Immature natural killer cell (primary cell): ENCODE measurements at regions not wholly inside any gene's neighbourhood (a gene's known extent, or its start where the extent isn't known, plus 50 kb on each side); places are given as distances from the start of the nearest gene placed in this dataset.

Experiments used
- DNase-seq, 3 donors: peaks; one replicate each; pipeline ENCODE4 v3.0.0; 2022; ENCODE audit warnings: mixed read lengths in 1 of 3
- H3K27ac Mint-ChIP-seq, 6 donors: one replicate each; pipeline ENCODE4 v1.8.0; 2020; ENCODE audit warnings: mixed read lengths in 6 of 6, mild to moderate bottlenecking in 5 of 6, inconsistent platforms in 4 of 6, moderate library complexity in 3 of 6
- H3K27me3 Mint-ChIP-seq, 3 donors: one replicate each; pipeline ENCODE4 v1.8.0; 2020 to 2021; ENCODE audit warnings: low read depth in 3 of 3, mild to moderate bottlenecking in 3 of 3, mixed read lengths in 3 of 3, moderate library complexity in 3 of 3, inconsistent platforms in 1 of 3
- H3K36me3 Mint-ChIP-seq, 3 donors: one replicate each; pipeline ENCODE4 v1.8.0; 2020; ENCODE audit warnings: mixed read lengths in 3 of 3, inconsistent platforms in 2 of 3, mild to moderate bottlenecking in 2 of 3
- H3K4me1 Mint-ChIP-seq, 2 donors: one replicate each; pipeline ENCODE4 v1.8.0; 2020; ENCODE audit warnings: inconsistent platforms in 2 of 2, mild to moderate bottlenecking in 2 of 2, mixed read lengths in 2 of 2, moderate library complexity in 1 of 2
- H3K4me3 Mint-ChIP-seq, 5 donors: one replicate each; pipeline ENCODE4 v1.8.0; 2020; ENCODE audit warnings: mild to moderate bottlenecking in 5 of 5, mixed read lengths in 5 of 5, inconsistent platforms in 3 of 5, moderate library complexity in 3 of 5
- H3K9me3 Mint-ChIP-seq, 6 donors: one replicate each; pipeline ENCODE4 v1.8.0; 2020; ENCODE audit warnings: mild to moderate bottlenecking in 6 of 6, mixed read lengths in 6 of 6, inconsistent platforms in 4 of 6, moderate library complexity in 3 of 6

- no peak for DNase-seq
- H3K27me3 Mint-ChIP-seq = peaks cover 1 to 2% (median 1%) of the 10 kb centered on the region in 3 donors
- no peaks in the 10 kb centered on the region for H3K4me1 Mint-ChIP-seq
- H3K36me3 Mint-ChIP-seq = no peaks in the 10 kb centered on the region
- no peak overlapping the region for H3K4me3 Mint-ChIP-seq
- H3K27ac Mint-ChIP-seq = no peak overlapping the region
- no peaks in the 10 kb centered on the region for H3K9me3 Mint-ChIP-seq
Observed at GRCh38 chr22:44578516-44579230, 80.6 kb upstream of the RTL6 start.

DNA sequence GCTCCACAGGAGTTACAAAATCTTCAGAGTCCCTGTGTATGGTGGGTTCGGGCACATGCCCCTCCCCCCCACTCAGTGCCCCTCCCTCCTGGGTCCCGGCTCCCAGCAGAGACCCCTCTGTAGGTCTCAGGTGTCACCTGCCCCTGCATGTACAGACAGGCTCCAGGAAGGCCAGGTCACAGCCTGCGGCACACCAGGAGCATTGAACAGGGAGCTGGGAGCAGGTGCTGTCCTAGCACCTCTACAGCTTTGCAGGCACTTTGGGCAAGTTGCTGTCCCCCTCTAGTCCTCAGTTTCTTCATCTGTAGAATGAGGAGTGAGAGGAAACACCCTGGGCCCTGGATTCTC, 80.1 kb upstream of the RTL6 start:
- no peak for DNase-seq
- H3K4me1 Mint-ChIP-seq = no peaks in the 10 kb centered on the region
- no peak overlapping the region for H3K4me3 Mint-ChIP-seq
- H3K36me3 Mint-ChIP-seq = no peaks in the 10 kb centered on the region
- H3K27ac Mint-ChIP-seq = no peak overlapping the region
- peaks cover 1 to 2% (median 1%) of the 10 kb centered on the region in 3 donors for H3K27me3 Mint-ChIP-seq
- H3K9me3 Mint-ChIP-seq = no peaks in the 10 kb centered on the region

- no peak for DNase-seq
- H3K4me3 Mint-ChIP-seq = no peak overlapping the region
Observed at GRCh38 chr22:44577391-44578109, 79.5 kb upstream of the RTL6 start.

GRCh38 chr22:44576311-44577260, 78.6 kb upstream of the RTL6 start:
- H3K4me1 Mint-ChIP-seq = no peaks in the 10 kb centered on the region
- H3K36me3 Mint-ChIP-seq = no peaks in the 10 kb centered on the region
- H3K9me3 Mint-ChIP-seq = no peaks in the 10 kb centered on the region
- peaks cover 1 to 2% (median 1%) of the 10 kb centered on the region in 3 donors for H3K27me3 Mint-ChIP-seq
- no peak overlapping the region for H3K4me3 Mint-ChIP-seq
- no peak for DNase-seq
- no peak overlapping the region for H3K27ac Mint-ChIP-seq

More at GRCh38 chr22:44577391-44578109, 79.5 kb upstream of the RTL6 start:
- Mint-ChIP-seq H3K9me3 (no peaks in the 10 kb centered on the region), H3K36me3 (no peaks in the 10 kb centered on the region), H3K4me1 (no peaks in the 10 kb centered on the region), H3K27me3 (peaks cover 1 to 2% (median 1%) of the 10 kb centered on the region in 3 donors), H3K27ac (no peak overlapping the region)

- no peak overlapping the region for H3K4me3 Mint-ChIP-seq
- H3K27me3 Mint-ChIP-seq = peaks cover 0 to 5% (median 1%) of the 10 kb centered on the region in 3 donors
- no peak for DNase-seq
- no peaks in the 10 kb centered on the region for H3K4me1 Mint-ChIP-seq
- no peaks in the 10 kb centered on the region for H3K9me3 Mint-ChIP-seq
- H3K36me3 Mint-ChIP-seq = no peaks in the 10 kb centered on the region
- H3K27ac Mint-ChIP-seq = no peak overlapping the region
Observed at GRCh38 chr22:44575381-44576268, 77.6 kb upstream of the RTL6 start.

GRCh38 chr22:44574640-44575380, 76.8 kb upstream of the RTL6 start:
- Mint-ChIP-seq H3K27ac (no peak overlapping the region), H3K9me3 (no peaks in the 10 kb centered on the region), H3K4me1 (no peaks in the 10 kb centered on the region), H3K4me3 (no peak overlapping the region), H3K36me3 (no peaks in the 10 kb centered on the region), H3K27me3 (peaks cover 0 to 5% (median 1%) of the 10 kb centered on the region in 3 donors)
- no peak for DNase-seq

- Mint-ChIP-seq H3K4me3 (no peak overlapping the region), H3K4me1 (no peaks in the 10 kb centered on the region), H3K36me3 (no peaks in the 10 kb centered on the region), H3K27ac (no peak overlapping the region), H3K9me3 (no peaks in the 10 kb centered on the region), H3K27me3 (peaks cover 0 to 5% (median 1%) of the 10 kb centered on the region in 3 donors)
- no peak for DNase-seq
Observed at GRCh38 chr22:44574057-44574639, 76.1 kb upstream of the RTL6 start.

DNA sequence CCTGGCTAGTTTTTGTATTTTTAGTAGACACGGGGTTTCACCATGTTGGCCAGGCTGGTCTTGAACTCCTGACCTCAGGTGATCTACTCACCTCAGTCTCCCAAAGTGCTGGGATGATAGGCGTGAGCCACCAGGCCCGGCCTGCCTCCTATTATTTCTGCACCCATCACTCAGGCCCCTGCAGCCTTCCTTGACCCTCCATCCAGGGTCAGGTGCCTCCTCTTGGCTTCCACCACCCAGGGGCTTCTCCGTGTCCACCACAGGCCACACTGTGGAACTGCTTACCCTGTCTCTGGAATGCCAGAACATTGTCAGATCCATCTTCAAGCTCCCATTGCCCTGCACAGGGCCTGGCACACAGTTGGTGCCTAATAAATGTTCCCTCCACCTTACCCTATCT, 75.4 kb upstream of the RTL6 start:
- Mint-ChIP-seq H3K27me3 (peaks cover 0 to 5% (median 1%) of the 10 kb centered on the region in 3 donors), H3K36me3 (no peaks in the 10 kb centered on the region), H3K27ac (no peak overlapping the region), H3K9me3 (no peaks in the 10 kb centered on the region), H3K4me3 (no peak overlapping the region), H3K4me1 (no peaks in the 10 kb centered on the region)
- no peak for DNase-seq

DNA sequence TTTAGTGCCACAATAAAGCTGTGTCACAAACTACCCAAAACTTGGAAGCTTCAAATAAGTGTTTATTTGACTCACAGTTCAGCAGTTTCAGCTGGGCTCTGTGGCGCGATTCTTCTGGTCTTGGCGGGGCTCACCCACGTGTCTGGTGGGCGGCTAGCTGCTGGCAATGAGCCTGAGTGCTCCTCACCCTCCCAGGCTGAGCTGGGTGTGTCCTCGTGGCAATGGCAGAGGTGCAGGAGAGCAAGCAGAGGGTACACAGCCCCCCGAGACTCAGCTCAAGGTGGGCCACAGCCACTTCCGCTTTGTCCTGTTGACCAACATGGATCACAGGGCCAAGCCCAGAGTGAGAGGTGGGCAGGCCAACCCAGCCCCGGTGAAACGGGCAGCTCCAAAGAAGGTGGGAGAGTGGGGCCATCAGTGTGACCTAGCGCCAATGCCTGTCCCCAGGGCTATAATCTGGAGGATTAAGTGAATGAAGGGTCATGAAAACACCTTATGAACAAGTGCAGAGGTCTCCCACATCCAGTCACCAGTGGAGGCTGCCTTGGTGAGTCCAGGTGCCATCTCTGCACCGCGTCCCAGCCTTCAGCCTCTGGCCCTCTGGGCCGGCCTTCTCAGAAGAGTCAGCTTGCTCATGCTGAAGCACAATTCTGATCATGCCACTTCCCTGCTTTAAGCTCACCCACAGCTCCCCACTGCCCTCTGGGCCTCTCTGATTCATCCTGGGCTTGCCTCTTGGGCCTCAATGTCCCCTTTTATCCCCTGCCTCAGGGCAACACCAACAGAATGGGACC, 74.6 kb upstream of the RTL6 start:
- Mint-ChIP-seq H3K36me3 (no peaks in the 10 kb centered on the region), H3K27ac (no peak overlapping the region), H3K4me1 (no peaks in the 10 kb centered on the region), H3K9me3 (no peaks in the 10 kb centered on the region), H3K27me3 (peaks cover 0 to 5% (median 1%) of the 10 kb centered on the region in 3 donors), H3K4me3 (no peak overlapping the region)
- DNase-seq = no peak

- H3K4me1 Mint-ChIP-seq = no peaks in the 10 kb centered on the region
- no peaks in the 10 kb centered on the region for H3K36me3 Mint-ChIP-seq
- H3K27ac Mint-ChIP-seq = peak overlapping the region in 2 of 6 donors; percentile 35 to 40
- H3K27me3 Mint-ChIP-seq = peaks cover 3 to 5% (median 3%) of the 10 kb centered on the region in 3 donors
- no peaks in the 10 kb centered on the region for H3K9me3 Mint-ChIP-seq
- no peak for DNase-seq
- no peak overlapping the region for H3K4me3 Mint-ChIP-seq
Observed at GRCh38 chr22:44571566-44572413, 73.8 kb upstream of the RTL6 start.
